Caco-2 (cell line): ENCODE measurements at regions not wholly inside any gene's neighbourhood (a gene's known extent, or its start where the extent isn't known, plus 50 kb on each side); places are given as distances from the start of the nearest gene placed in this dataset.

ENCODE experiments used
- BruUV-seq: library from RNA; stranded (reverse); fragments of 400-500 nt; replicated peaks from 2 replicates; lab custom pipeline; 2021; lab: Mats Ljungman, UMichigan
- CTCF ChIA-PET: fragments of 300-600 bp; sonication (Branson Sonifier 250); formaldehyde crosslinking; loops from one replicate; lab custom pipeline; 2022; ENCODE audit warnings: antibody characterized with exemption; lab: Charles Lee
- POLR2A ChIA-PET: fragments of 300-600 bp; sonication (Branson Sonifier 250); formaldehyde crosslinking; loops from one replicate; lab custom pipeline; 2022; ENCODE audit warnings: antibody characterized with exemption; lab: Charles Lee
- DNase-seq, 2 experiments: peaks; one replicate each; pipeline versions ENCODE4 v3.0.0 to v3.0.0-alpha.2; 2020 to 2022
- H3K27me3 ChIP-seq: replicated peaks from 2 replicates; pipeline ENCODE4 v1.6.0; 2011; ENCODE audit warnings: low read length; ENCODE audit not compliant: control insufficient read depth, insufficient read depth
- H3K36me3 ChIP-seq: 2 replicates; pipeline ENCODE4 v1.5.1; 2011; ENCODE audit warnings: low read length; ENCODE audit not compliant: control insufficient read depth, insufficient read depth
- H3K4me1 ChIP-seq: fragments of 250-450 bp; sonication (Bioruptor Pico); 2 replicates; pipeline ENCODE4 v1.5.1; 2020; ENCODE audit warnings: mild to moderate bottlenecking
- H3K4me3 ChIP-seq: 2 replicates; pipeline ENCODE4 v1.5.1; 2011; ENCODE audit warnings: low read depth, mild to moderate bottlenecking, control low read depth, low read length
- H3K9me3 ChIP-seq: fragments of 250-450 bp; sonication (Bioruptor Pico); 2 replicates; pipeline ENCODE4 v1.5.1; 2020; ENCODE audit warnings: mild to moderate bottlenecking, moderate library complexity
- H3K27ac Mint-ChIP-seq: one replicate; pipeline ENCODE4 v1.8.0; 2022; ENCODE audit warnings: mixed read lengths; ENCODE audit not compliant: unreplicated experiment
- H3K27me3 Mint-ChIP-seq: one replicate; pipeline ENCODE4 v1.8.0; 2022; ENCODE audit warnings: mixed read lengths; ENCODE audit not compliant: insufficient read depth, unreplicated experiment
- H3K36me3 Mint-ChIP-seq: one replicate; pipeline ENCODE4 v1.8.0; 2022; ENCODE audit warnings: mild to moderate bottlenecking, mixed read lengths; ENCODE audit not compliant: insufficient read depth, unreplicated experiment
- H3K4me1 Mint-ChIP-seq: one replicate; pipeline ENCODE4 v1.8.0; 2022; ENCODE audit warnings: low read depth, mixed read lengths; ENCODE audit not compliant: unreplicated experiment
- H3K4me3 Mint-ChIP-seq: one replicate; pipeline ENCODE4 v1.8.0; 2022; ENCODE audit warnings: mild to moderate bottlenecking, moderate library complexity, mixed read lengths; ENCODE audit not compliant: unreplicated experiment
- H3K9me3 Mint-ChIP-seq: one replicate; pipeline ENCODE4 v1.8.0; 2022; ENCODE audit warnings: mixed read lengths; ENCODE audit not compliant: unreplicated experiment
- intact Hi-C: fragments of 100-400 bp; cut with micrococcal nuclease; formaldehyde crosslinking; loops from one replicate; pipeline ENCODE4 v1.10.0; 2022; ENCODE audit not compliant: unreplicated experiment
- TF ChIP-seq, protein P1 (sequence below), 2 experiments: fragments of 200-600 bp in 1 of 2; IDR thresholded peaks; 1 replicate in 1 of 2; 2 replicates in 1 of 2; pipeline versions ENCODE4 v1.5.1 to v1.8.0; 2011 to 2022; ENCODE audit warnings: antibody characterized with exemption in 1 of 2, control low read depth in 1 of 2, inconsistent platforms in 1 of 2, low read depth in 1 of 2, low read length in 1 of 2, mild to moderate bottlenecking in 1 of 2, moderate library complexity in 1 of 2; ENCODE audit not compliant: insufficient read depth in 1 of 2, severe bottlenecking in 1 of 2, unreplicated experiment in 1 of 2

GRCh38 chr17:71482625-71483024 is 638.2 kb upstream of the SOX9 start:
- no peaks in the 10 kb centered on the region for H3K27me3 ChIP-seq
- no peaks in the 10 kb centered on the region for H3K9me3 ChIP-seq
- no TSS peak for BruUV-seq
- H3K4me1 ChIP-seq, result no peaks in the 10 kb centered on the region
- Mint-ChIP-seq H3K27me3 (peaks cover 12% of the 10 kb centered on the region), H3K9me3 (no peaks in the 10 kb centered on the region), H3K27ac (no peak overlapping the region), H3K4me1 (no peaks in the 10 kb centered on the region), H3K4me3 (no peak overlapping the region), H3K36me3 (no peaks in the 10 kb centered on the region)
- TF ChIP-seq, protein P1, sequence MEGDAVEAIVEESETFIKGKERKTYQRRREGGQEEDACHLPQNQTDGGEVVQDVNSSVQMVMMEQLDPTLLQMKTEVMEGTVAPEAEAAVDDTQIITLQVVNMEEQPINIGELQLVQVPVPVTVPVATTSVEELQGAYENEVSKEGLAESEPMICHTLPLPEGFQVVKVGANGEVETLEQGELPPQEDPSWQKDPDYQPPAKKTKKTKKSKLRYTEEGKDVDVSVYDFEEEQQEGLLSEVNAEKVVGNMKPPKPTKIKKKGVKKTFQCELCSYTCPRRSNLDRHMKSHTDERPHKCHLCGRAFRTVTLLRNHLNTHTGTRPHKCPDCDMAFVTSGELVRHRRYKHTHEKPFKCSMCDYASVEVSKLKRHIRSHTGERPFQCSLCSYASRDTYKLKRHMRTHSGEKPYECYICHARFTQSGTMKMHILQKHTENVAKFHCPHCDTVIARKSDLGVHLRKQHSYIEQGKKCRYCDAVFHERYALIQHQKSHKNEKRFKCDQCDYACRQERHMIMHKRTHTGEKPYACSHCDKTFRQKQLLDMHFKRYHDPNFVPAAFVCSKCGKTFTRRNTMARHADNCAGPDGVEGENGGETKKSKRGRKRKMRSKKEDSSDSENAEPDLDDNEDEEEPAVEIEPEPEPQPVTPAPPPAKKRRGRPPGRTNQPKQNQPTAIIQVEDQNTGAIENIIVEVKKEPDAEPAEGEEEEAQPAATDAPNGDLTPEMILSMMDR (IDR thresholded peaks at IDR 0.05; ENCODE audit: insufficient read depth in 1 of 2, low read depth in 1 of 2, low read length in 1 of 2, severe bottlenecking in 1 of 2, unreplicated experiment in 1 of 2), result no peak
- DNase-seq, result no peak
- H3K36me3 ChIP-seq, result no peaks in the 10 kb centered on the region
- ChIA-PET POLR2A (no interaction called here), CTCF (no interaction called here)
- H3K4me3 ChIP-seq, result no peak overlapping the region
- intact Hi-C loops, result no loop called here

- H3K36me3 ChIP-seq, result no peaks in the 10 kb centered on the region
- TF ChIP-seq, protein P1 (IDR thresholded peaks at IDR 0.05; ENCODE audit: insufficient read depth in 1 of 2, low read depth in 1 of 2, low read length in 1 of 2, severe bottlenecking in 1 of 2, unreplicated experiment in 1 of 2), result no peak
- H3K36me3 Mint-ChIP-seq, result no peaks in the 10 kb centered on the region
- H3K4me3 Mint-ChIP-seq, result no peak overlapping the region
- intact Hi-C loops, result no loop called here
- no peaks in the 10 kb centered on the region for H3K9me3 Mint-ChIP-seq
- H3K27me3 ChIP-seq, result no peaks in the 10 kb centered on the region
- no peaks in the 10 kb centered on the region for H3K9me3 ChIP-seq
- H3K4me1 Mint-ChIP-seq, result no peaks in the 10 kb centered on the region
- DNase-seq, result no peak
- no peak overlapping the region for H3K27ac Mint-ChIP-seq
- H3K4me1 ChIP-seq, result no peaks in the 10 kb centered on the region
- peaks cover 9% of the 10 kb centered on the region for H3K27me3 Mint-ChIP-seq
- H3K4me3 ChIP-seq, result no peak overlapping the region
- ChIA-PET CTCF (no interaction called here), POLR2A (no interaction called here)
- BruUV-seq, result no TSS peak
Measured at GRCh38 chr17:71484546-71484945, 636.3 kb upstream of the SOX9 start.

DNA sequence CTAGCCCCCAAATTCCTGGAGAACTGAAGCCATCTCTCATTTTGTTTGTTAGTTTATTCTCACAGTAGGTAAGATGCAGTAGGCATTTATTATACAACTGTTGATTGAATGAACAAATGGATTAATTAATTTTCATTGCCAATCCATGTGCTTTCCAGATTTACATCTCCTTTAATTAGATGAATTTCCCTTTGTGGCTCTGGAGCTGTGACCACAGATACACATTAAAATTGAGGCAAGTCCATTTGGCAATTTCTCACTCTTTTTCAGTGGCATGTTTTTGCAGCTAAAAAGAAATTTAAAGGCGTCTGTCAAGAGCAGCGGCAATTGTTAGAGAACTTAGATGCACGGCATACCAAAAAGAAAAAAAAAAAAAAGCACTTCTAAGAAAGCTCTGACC is 635.4 kb upstream of the SOX9 start:
- no peaks in the 10 kb centered on the region for H3K4me1 ChIP-seq
- intact Hi-C loops, result no loop called here

More for the DNA sequence above, 635.4 kb upstream of the SOX9 start:
- CTCF ChIA-PET, result no interaction called here
- Histone ChIP-seq H3K27me3 (no peaks in the 10 kb centered on the region), H3K9me3 (no peaks in the 10 kb centered on the region), H3K36me3 (no peaks in the 10 kb centered on the region), H3K4me3 (no peak overlapping the region)
- H3K36me3 Mint-ChIP-seq, result no peaks in the 10 kb centered on the region
- no peak for DNase-seq
- BruUV-seq, result no TSS peak
- TF ChIP-seq, protein P1 (IDR thresholded peaks at IDR 0.05; ENCODE audit: insufficient read depth in 1 of 2, low read depth in 1 of 2, low read length in 1 of 2, severe bottlenecking in 1 of 2, unreplicated experiment in 1 of 2), result no peak
- no peak overlapping the region for H3K27ac Mint-ChIP-seq
- POLR2A ChIA-PET, result no interaction called here
- no peaks in the 10 kb centered on the region for H3K9me3 Mint-ChIP-seq
- H3K27me3 Mint-ChIP-seq, result peaks cover 9% of the 10 kb centered on the region
- no peaks in the 10 kb centered on the region for H3K4me1 Mint-ChIP-seq
- H3K4me3 Mint-ChIP-seq, result no peak overlapping the region
